Fibroblast of the aortic adventitia (primary cell): ENCODE measurements at regions not wholly inside any gene's neighbourhood (a gene's known extent, or its start where the extent isn't known, plus 50 kb on each side); places are given as distances from the start of the nearest gene placed in this dataset.
"Not testable (repeated sequence)": the region's sequence is repeated elsewhere in the genome, so short reads cannot be mapped to it uniquely, and the experiment has no call there.

Experiments
- DNase-seq: peaks from one replicate; pipeline ENCODE4 v3.0.0-alpha.2; 2010; ENCODE audit warnings: low read depth
- H3K4me3 ChIP-seq: 2 replicates; pipeline ENCODE4 v1.5.1; 2011; ENCODE audit warnings: low read depth, mild to moderate bottlenecking, control low read depth, low read length, moderate library complexity
- TF ChIP-seq, protein P1 (sequence below): IDR thresholded peaks from 2 replicates; pipeline ENCODE4 v1.5.1; 2011; ENCODE audit warnings: mild to moderate bottlenecking, low read length, control low read depth, inconsistent platforms; ENCODE audit not compliant: insufficient read depth

DNA sequence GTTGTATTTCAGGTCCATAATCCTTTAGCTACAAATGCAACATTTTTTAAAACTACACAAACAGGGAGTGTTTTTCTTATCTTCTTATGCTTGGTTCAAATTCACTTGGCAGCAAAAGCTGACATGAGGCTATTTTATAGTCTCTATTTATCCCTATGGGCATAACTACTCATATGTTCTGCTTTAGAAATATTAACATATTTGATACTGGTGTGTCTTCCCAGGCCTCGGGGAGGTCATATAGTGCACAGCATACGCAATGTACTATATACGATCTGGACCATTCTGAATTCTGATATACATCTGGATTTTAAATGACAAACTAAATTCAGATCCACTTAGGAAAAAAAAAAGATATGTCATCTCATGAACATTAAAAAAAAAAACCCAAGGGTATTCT is 69.2 kb downstream of the TFAP2C start:
- no peak for DNase-seq
- TF ChIP-seq, protein P1, sequence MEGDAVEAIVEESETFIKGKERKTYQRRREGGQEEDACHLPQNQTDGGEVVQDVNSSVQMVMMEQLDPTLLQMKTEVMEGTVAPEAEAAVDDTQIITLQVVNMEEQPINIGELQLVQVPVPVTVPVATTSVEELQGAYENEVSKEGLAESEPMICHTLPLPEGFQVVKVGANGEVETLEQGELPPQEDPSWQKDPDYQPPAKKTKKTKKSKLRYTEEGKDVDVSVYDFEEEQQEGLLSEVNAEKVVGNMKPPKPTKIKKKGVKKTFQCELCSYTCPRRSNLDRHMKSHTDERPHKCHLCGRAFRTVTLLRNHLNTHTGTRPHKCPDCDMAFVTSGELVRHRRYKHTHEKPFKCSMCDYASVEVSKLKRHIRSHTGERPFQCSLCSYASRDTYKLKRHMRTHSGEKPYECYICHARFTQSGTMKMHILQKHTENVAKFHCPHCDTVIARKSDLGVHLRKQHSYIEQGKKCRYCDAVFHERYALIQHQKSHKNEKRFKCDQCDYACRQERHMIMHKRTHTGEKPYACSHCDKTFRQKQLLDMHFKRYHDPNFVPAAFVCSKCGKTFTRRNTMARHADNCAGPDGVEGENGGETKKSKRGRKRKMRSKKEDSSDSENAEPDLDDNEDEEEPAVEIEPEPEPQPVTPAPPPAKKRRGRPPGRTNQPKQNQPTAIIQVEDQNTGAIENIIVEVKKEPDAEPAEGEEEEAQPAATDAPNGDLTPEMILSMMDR: no peak
- H3K4me3 ChIP-seq: no peak overlapping the region

DNA sequence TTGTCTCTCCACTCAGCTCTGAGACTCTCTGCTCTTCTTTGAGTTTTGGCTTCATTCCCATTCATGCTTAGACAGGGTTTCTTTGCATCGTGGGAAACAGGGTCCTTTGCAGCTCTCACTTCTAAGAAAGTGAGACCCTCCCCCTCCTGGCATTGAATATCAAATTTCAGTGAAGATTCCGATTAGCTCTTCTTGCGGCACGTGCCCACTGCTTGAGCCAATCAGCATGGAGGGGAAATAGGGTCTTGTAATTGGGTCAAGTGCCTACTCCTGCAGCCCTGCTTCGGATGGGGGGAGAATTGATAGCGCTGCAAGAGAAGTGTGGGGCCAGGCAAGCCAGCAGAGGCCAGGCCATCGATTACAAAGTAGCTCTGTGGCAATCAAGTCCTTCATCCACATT is 69.6 kb downstream of the TFAP2C start:
- H3K4me3 ChIP-seq: no peak overlapping the region
- no peak for DNase-seq
- TF ChIP-seq, protein P1: no peak

DNA sequence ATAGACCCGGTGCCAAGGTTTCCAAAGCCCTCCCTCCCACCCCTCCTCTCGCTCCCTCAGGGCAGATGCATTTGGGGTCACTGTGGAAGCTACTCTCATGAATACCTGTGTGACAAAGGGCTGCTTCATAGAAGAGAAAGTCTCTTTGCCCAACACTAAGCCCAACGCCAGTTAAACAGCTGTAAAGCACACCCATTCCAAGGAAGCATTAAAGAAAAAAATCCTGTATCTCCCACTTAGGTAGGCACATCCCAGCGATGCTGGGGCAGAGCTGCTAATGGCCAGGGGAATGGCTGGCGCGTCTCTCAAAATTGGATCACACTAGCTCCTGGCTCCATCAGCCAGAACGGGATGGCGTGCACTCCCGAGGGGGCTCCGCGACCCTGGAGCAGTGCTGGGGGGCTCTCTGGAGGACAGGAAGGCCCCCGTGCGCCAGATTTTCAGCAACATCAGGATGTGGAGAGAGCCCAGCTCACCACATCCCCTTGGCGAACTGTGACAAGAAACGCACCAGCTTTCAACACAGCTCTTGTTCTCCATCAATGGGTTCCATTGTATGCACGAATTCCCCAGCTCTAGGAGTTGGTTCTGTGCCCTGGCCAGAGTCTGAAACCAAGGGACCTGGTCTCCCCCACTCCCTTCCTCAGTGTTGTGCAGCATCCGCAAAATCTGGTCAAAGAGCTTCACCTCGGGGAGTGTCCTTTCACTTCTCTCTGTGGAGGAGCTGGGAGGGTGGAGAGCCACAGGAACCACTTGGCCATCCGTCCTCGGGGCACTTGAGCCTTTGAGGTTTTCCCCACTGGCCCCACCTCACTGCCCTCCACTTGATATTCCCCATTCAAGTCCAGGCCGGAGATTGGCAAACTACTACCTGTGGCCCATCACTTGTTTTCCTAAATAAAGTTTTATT is 74.1 kb downstream of the TFAP2C start:
- DNase-seq: no peak
- TF ChIP-seq, protein P1: no peak
- H3K4me3 ChIP-seq: no peak overlapping the region

DNA sequence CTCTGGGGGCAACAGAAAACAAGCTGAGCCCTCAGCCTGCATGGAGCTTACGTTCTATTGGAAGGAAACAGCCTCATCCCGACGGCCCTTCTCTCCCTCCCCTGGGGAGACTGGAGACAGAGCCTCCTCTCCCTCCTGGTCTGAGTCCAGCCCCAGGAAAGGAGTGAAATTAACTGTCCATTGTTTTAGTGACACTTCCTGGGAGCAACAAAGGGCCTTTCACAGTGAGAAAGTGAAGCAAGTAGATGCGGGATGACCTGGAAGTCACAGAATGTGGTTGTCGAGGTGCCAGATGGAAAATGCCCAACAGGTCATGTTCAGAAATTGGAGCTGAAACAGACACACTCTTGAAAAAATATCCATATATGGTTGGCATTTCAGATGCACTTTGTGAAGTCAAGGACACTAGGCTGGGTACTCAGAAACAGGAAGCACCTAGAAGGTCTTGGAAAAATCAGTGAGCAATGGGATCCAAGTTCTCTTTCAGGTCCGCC is 77.8 kb downstream of the TFAP2C start:
- TF ChIP-seq, protein P1: no peak
- no peak for DNase-seq
- H3K4me3 ChIP-seq: no peak overlapping the region

DNA sequence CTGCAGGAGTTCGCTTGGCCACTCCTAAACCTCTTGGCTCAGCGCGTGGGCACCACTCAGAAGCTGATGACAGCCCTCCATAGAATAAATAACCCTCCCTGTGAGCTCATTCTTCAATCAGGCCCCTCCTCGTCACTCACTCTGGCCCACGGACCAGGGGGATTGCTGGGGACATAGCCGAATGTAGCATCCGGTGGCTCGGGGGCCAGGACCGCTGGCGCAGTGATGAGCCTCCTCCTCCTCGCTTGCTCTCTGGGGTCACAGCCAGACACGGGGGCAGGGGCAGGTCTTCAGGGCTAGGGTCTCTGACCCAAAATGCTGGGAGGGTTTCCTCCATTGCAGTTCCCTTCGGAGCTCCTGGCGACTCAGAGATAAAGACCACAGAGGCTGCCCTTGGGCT is 79.9 kb downstream of the TFAP2C start:
- no peak for DNase-seq
- no peak overlapping the region for H3K4me3 ChIP-seq
- TF ChIP-seq, protein P1: no peak

DNA sequence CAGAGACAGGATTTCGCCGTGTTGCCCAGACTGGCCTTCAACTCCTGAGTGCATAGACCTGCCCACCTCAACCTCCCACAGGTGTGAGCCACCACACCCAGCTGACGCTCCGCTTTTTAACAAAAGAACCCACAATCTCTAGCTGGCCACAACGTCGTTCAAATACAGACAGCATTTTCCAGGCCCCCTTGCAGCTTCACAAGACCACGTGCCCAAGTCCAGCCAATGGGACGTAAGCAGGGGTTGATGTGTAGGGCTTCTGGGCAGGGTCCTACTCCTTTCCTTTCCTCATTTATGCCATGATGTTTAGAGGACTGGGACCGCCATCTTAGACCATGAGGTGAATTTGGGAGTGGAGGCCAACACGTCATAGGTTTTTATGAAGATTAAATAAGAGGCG is 81.0 kb downstream of the TFAP2C start:
- TF ChIP-seq, protein P1: no peak
- H3K4me3 ChIP-seq: no peak overlapping the region
- no peak for DNase-seq

DNA sequence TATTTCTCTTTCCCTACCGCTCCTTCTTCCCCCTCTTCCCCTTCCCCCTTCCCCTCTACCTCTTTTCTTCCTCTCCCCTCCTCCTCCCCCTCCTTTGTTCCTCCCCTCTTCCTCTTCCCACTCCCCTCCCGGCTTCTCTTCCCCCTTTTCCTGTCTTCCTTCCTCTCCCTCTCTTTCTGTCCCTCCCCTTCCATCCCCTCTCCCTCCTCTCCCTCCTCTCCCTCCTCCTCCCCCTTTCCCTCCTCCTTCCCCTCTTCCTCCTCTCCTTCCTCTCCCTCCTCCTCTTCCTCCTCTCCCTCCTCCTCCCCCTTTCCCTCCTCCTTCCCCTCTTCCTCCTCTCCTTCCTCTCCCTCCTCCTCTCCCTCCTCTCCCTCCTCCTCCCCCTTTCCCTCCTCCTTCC is 81.5 kb downstream of the TFAP2C start:
- H3K4me3 ChIP-seq, DNase-seq: not testable (repeated sequence)
